ENCODE measurements at regions not wholly inside any gene's neighbourhood (a gene's known extent, or its start where the extent isn't known, plus 50 kb on each side); places are given as distances from the start of the nearest gene placed in this dataset.
A peak's percentile ranks its signal among the peaks of the same experiment; 100 is the strongest.

DNA sequence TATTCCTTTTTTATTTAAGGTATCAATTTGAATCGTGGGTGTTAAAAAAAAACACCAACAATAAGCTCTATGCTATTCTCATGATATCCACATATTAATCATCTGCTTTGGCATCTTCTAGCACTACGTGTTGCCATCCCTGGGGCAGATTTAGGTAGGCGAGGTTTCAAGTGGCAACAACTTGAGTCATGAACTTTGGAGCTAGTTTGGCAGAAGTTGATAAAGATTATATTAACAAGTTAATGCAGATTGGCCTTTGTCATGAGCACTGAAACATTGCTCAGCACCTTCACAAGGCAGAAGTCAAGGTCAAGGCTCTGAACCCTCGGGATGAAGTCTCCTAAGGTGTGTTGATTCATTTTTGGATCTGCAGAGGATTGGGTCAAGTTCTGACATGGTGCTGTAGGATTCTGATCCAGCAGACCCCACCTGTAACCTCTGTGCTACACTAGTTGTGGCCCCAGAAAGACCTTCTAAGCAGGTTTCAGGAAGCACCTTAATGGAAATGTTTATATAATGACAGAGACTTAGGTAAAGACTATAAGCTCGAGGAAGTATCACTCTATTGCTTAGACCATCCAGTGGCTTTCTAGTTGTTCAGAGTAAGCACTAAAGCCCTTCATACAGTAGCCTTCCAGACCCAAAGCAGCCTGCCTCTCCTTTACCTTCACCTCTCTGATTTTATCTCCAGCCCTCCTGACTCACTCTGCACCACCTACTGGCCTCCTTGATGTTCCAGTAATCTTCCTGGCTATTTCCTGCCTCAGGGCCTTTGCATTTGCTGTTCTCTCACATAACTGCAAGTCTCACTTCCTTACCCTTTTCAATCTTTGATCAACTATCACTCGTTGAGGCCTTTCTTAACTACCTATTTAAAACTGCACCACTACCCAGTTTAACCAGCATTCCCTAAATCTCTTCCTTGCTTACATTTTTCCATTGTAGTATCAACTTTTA, 117.0 kb upstream of the SLC4A4 start:
- H3K27me3 ChIP-seq = no peaks in the 10 kb centered on the region
- no peak for DNase-seq
- intact Hi-C loops (cut with DNase I; ENCODE audit: low total_unique reads) = no loop called here
- WGBS, 5 donors = 55 to 73% (median 64%) methylated on average over 6 of the region's 6 CpGs
- no peak overlapping the region for H3K4me3 ChIP-seq
- H3K27ac ChIP-seq = peak overlapping the region in 1 of 5 donors; percentile 41
- H3K36me3 ChIP-seq = no peaks in the 10 kb centered on the region
- H3K9me3 ChIP-seq = no peaks in the 10 kb centered on the region
- peaks cover 0 to 11% (median 0%) of the 10 kb centered on the region in 4 donors for H3K4me1 ChIP-seq
- no peak for TF ChIP-seq POLR2A (IDR thresholded peaks at IDR 0.05)
- TF ChIP-seq EP300 (IDR thresholded peaks at IDR 0.05) = no peak
- TF ChIP-seq, protein P1, sequence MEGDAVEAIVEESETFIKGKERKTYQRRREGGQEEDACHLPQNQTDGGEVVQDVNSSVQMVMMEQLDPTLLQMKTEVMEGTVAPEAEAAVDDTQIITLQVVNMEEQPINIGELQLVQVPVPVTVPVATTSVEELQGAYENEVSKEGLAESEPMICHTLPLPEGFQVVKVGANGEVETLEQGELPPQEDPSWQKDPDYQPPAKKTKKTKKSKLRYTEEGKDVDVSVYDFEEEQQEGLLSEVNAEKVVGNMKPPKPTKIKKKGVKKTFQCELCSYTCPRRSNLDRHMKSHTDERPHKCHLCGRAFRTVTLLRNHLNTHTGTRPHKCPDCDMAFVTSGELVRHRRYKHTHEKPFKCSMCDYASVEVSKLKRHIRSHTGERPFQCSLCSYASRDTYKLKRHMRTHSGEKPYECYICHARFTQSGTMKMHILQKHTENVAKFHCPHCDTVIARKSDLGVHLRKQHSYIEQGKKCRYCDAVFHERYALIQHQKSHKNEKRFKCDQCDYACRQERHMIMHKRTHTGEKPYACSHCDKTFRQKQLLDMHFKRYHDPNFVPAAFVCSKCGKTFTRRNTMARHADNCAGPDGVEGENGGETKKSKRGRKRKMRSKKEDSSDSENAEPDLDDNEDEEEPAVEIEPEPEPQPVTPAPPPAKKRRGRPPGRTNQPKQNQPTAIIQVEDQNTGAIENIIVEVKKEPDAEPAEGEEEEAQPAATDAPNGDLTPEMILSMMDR (IDR thresholded peaks at IDR 0.05) = no peak

DNA sequence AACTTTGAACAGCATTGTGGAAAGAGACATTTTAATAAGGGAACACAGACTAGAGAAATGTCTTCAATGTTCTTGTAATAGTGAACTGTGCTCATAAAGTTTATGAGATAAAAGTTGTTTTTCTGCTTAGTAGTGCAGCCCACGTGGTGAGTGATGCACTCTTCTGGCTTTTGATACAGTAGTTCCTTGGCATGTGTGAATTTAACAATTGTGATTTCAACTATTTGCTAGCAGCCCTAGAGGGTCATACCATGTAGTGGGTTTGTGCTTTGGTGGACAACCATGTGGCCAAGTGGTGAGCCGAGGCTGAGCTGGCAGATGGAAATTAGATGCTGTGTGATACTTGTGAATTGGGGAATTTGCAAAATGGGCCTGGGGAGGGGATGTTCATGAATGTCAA, 116.2 kb upstream of the SLC4A4 start:
- Histone ChIP-seq H3K27me3 (no peaks in the 10 kb centered on the region), H3K36me3 (no peaks in the 10 kb centered on the region), H3K4me1 (peaks cover 0 to 8% (median 0%) of the 10 kb centered on the region in 4 donors), H3K27ac (no peak overlapping the region), H3K4me3 (no peak overlapping the region), H3K9me3 (no peaks in the 10 kb centered on the region)
- no peak for DNase-seq
- 81 to 94% (median 91%) methylated on average over 2 of the region's 2 CpGs for whole genome bisulfite sequencing, 5 donors
- TF ChIP-seq EP300 (IDR thresholded peaks at IDR 0.05) (no peak), POLR2A (IDR thresholded peaks at IDR 0.05) (no peak), POLR2AphosphoS5 (IDR thresholded peaks at IDR 0.05) (no peak)
- TF ChIP-seq, protein P1 (IDR thresholded peaks at IDR 0.05) = no peak
- intact Hi-C loops (cut with DNase I; ENCODE audit: low total_unique reads) = no loop called here

- H3K9me3 ChIP-seq = no peaks in the 10 kb centered on the region
- TF ChIP-seq EP300 (IDR thresholded peaks at IDR 0.05) = no peak
- peak in 1 of 3 donors; percentile 1 for TF ChIP-seq POLR2AphosphoS5 (IDR thresholded peaks at IDR 0.05)
- TF ChIP-seq, protein P1 (IDR thresholded peaks at IDR 0.05) = peak in 5 of 7 experiments; percentile 39 to 61 (median 53)
- no peak for TF ChIP-seq POLR2A (IDR thresholded peaks at IDR 0.05)
- peaks cover 28 to 35% (median 32%) of the 10 kb centered on the region in 4 donors for H3K4me1 ChIP-seq
- DNase-seq = peak; percentile 34 to 81
- H3K27me3 ChIP-seq = no peaks in the 10 kb centered on the region
- H3K36me3 ChIP-seq = no peaks in the 10 kb centered on the region
- peak overlapping the region; percentile 61 to 74 (median 68) for H3K27ac ChIP-seq
- H3K4me3 ChIP-seq = no peak overlapping the region
- 8 to 17% (median 13%) methylated on average over 9 of the region's 9 CpGs for WGBS, 5 donors
- intact Hi-C loops (cut with DNase I; ENCODE audit: low total_unique reads) = no loop called here
These were observed 109.1 kb upstream of the SLC4A4 start for GRCh38 chr4:71229477-71230270.
